GM23338 (cell line): ENCODE measurements at regions not wholly inside any gene's neighbourhood (a gene's known extent, or its start where the extent isn't known, plus 50 kb on each side); places are given as distances from the start of the nearest gene placed in this dataset.
"Not testable (repeated sequence)": the region's sequence is repeated elsewhere in the genome, so short reads cannot be mapped to it uniquely, and the experiment has no call there.

ENCODE experiments used
- CTCF ChIP-seq, 2 experiments: fragments of 200-600 bp in 1 of 2; sonication (generic) in 1 of 2; conservative IDR thresholded peaks; 2 replicates each; pipeline versions ENCODE4 v1.5.1 to v1.6.1; 2016 to 2017; ENCODE audit warnings: antibody characterized with exemption in 2 of 2, low read depth in 2 of 2, mild to moderate bottlenecking in 2 of 2, moderate library complexity in 1 of 2
- EZH2 ChIP-seq: fragments of 200-600 bp; sonication (generic); IDR thresholded peaks from one replicate; pipeline ENCODE4 v1.8.0; 2017; ENCODE audit warnings: antibody characterized with exemption, mild to moderate bottlenecking, low read depth; ENCODE audit not compliant: unreplicated experiment
- POLR2AphosphoS5 ChIP-seq: IDR thresholded peaks from 2 replicates; pipeline ENCODE4 v1.6.1; 2016; ENCODE audit warnings: antibody characterized with exemption, low read depth
- TF ChIP-seq, protein P1 (sequence below): IDR thresholded peaks from one replicate; pipeline ENCODE4 v1.6.1; 2018; ENCODE audit warnings: antibody characterized with exemption; ENCODE audit not compliant: unreplicated experiment

DNA sequence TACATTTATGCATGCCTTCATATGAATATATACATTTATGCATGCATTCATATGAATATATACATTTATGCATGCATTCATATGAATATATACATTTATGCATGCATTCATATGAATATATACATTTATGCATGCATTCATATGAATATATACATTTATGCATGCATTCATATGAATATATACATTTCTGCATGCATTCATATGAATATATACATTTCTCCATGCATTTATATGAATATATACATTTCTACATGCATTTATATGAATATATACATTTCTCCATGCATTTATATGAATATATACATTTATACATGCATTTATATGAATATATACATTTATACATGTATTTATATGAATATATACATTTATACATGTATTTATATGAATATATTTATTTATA lies 70.7 kb upstream of the DPP10 start:
- not testable (repeated sequence) for TF ChIP-seq CTCF (conservative IDR thresholded peaks at IDR 0.05; ENCODE audit: low read depth in 2 of 2); POLR2AphosphoS5; EZH2
- TF ChIP-seq, protein P1, sequence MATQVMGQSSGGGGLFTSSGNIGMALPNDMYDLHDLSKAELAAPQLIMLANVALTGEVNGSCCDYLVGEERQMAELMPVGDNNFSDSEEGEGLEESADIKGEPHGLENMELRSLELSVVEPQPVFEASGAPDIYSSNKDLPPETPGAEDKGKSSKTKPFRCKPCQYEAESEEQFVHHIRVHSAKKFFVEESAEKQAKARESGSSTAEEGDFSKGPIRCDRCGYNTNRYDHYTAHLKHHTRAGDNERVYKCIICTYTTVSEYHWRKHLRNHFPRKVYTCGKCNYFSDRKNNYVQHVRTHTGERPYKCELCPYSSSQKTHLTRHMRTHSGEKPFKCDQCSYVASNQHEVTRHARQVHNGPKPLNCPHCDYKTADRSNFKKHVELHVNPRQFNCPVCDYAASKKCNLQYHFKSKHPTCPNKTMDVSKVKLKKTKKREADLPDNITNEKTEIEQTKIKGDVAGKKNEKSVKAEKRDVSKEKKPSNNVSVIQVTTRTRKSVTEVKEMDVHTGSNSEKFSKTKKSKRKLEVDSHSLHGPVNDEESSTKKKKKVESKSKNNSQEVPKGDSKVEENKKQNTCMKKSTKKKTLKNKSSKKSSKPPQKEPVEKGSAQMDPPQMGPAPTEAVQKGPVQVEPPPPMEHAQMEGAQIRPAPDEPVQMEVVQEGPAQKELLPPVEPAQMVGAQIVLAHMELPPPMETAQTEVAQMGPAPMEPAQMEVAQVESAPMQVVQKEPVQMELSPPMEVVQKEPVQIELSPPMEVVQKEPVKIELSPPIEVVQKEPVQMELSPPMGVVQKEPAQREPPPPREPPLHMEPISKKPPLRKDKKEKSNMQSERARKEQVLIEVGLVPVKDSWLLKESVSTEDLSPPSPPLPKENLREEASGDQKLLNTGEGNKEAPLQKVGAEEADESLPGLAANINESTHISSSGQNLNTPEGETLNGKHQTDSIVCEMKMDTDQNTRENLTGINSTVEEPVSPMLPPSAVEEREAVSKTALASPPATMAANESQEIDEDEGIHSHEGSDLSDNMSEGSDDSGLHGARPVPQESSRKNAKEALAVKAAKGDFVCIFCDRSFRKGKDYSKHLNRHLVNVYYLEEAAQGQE, result not testable (repeated sequence)
